ENCODE measurements at regions not wholly inside any gene's neighbourhood (a gene's known extent, or its start where the extent isn't known, plus 50 kb on each side); places are given as distances from the start of the nearest gene placed in this dataset.
"Not testable (repeated sequence)": the region's sequence is repeated elsewhere in the genome, so short reads cannot be mapped to it uniquely, and the experiment has no call there.

DNA sequence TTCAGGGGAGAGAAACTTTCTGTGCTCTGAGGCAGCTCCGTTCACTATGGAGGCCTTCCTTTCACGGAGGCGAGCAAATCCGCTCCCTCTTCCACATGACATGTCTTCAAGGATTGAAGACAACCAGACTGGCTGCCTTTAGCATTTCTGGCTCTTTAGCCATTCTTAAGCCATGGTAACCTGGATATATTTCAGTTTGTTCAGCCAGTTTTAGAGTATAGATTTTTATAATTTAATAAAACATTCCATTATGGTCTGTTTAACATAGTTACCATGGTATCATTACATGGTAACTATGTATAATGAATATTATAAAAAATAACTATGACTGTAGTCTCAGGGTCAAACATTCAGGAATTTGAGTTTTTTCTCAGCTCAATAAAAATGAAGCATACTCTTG lies 54.2 kb upstream of the NFIA start:
- no peaks in the 10 kb centered on the region for H3K9me3 ChIP-seq (ENCODE audit: low read length)
- H3K27ac ChIP-seq (ENCODE audit: low read depth, low read length, poor library complexity, severe bottlenecking) = no peak overlapping the region
- no peaks in the 10 kb centered on the region for H3K36me3 ChIP-seq (ENCODE audit: insufficient read depth, low read length)
- no peaks in the 10 kb centered on the region for H3K79me2 ChIP-seq (ENCODE audit: insufficient read depth, low read depth, low read length)
- H3K4me3 ChIP-seq (ENCODE audit: low read depth, low read length, poor library complexity, severe bottlenecking) = no peak overlapping the region
- ChIA-PET CTCF (ENCODE audit: unreplicated experiment) (no interaction called here), POLR2A (interaction anchor here (0.6 kb wide), 1 partner anchor 396 kb away, joined by 4 read pairs; no protein-coding TSS in a partner anchor)
- intact Hi-C loops (cut with micrococcal nuclease; ENCODE audit: unreplicated experiment) = no loop called here
- no peaks in the 10 kb centered on the region for H3K4me1 ChIP-seq (ENCODE audit: insufficient read depth, low read length, poor library complexity, severe bottlenecking)
- H3K4me2 ChIP-seq (ENCODE audit: low read length) = no peak overlapping the region
- BruUV-seq (replicated peaks) = no TSS peak
- no peaks in the 10 kb centered on the region for H3K9me2 ChIP-seq (ENCODE audit: insufficient read depth, low read length)
- no peak for DNase-seq (ENCODE audit: low spot score)
- no peak overlapping the region for H2AFZ ChIP-seq (ENCODE audit: low read length)
- H4K20me1 ChIP-seq (ENCODE audit: insufficient read depth, low read length) = no peaks in the 10 kb centered on the region
- TF ChIP-seq EZH2phosphoT487 (IDR thresholded peaks at IDR 0.05; ENCODE audit: borderline replicate concordance, low read depth, low read length) (no peak), CTCF (conservative IDR thresholded peaks at IDR 0.05; ENCODE audit: low read length) (no peak)

DNA sequence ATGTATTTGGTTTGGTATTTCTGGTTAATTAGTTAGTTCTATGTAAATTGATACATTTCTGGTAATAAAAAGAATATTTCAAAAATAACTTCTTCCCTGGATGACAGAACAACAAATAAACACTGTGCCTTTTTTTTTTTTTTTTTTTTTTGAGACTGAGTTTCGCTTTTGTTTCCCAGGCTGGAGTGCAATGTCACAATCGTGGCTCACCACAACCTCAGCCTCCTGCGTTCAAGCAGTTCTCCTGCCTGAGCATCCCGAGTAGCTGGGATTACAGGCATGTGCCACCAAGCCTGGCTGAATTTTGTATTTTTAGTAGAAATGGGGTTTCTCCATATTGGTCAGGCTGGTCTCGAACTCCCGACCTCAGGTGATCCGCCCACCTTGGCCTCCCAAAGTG lies 64.3 kb upstream of the NFIA start:
- H3K9me3 ChIP-seq (ENCODE audit: low read length); H3K4me1 ChIP-seq (ENCODE audit: insufficient read depth, low read length, poor library complexity, severe bottlenecking); H3K4me3 ChIP-seq (ENCODE audit: low read depth, low read length, poor library complexity, severe bottlenecking); H3K27ac ChIP-seq (ENCODE audit: low read depth, low read length, poor library complexity, severe bottlenecking); DNase-seq (ENCODE audit: low spot score); H2AFZ ChIP-seq (ENCODE audit: low read length); H4K20me1 ChIP-seq (ENCODE audit: insufficient read depth, low read length); H3K4me2 ChIP-seq (ENCODE audit: low read length); H3K36me3 ChIP-seq (ENCODE audit: insufficient read depth, low read length); H3K79me2 ChIP-seq (ENCODE audit: insufficient read depth, low read depth, low read length); POLR2A ChIA-PET; BruUV-seq (replicated peaks); H3K9me2 ChIP-seq (ENCODE audit: insufficient read depth, low read length); intact Hi-C loops (cut with micrococcal nuclease; ENCODE audit: unreplicated experiment); CTCF ChIA-PET (ENCODE audit: unreplicated experiment): not testable (repeated sequence)

GRCh38 chr1:61017651-61018050 lies 64.7 kb upstream of the NFIA start:
- intact Hi-C loops (cut with micrococcal nuclease; ENCODE audit: unreplicated experiment) = no loop called here
- H3K9me3 ChIP-seq (ENCODE audit: low read length) = no peaks in the 10 kb centered on the region
- H3K4me1 ChIP-seq (ENCODE audit: insufficient read depth, low read length, poor library complexity, severe bottlenecking) = no peaks in the 10 kb centered on the region
- BruUV-seq (replicated peaks) = no TSS peak
- ChIA-PET POLR2A (no interaction called here), CTCF (ENCODE audit: unreplicated experiment) (no interaction called here)
- H3K4me2 ChIP-seq (ENCODE audit: low read length) = no peak overlapping the region
- TF ChIP-seq CTCF (conservative IDR thresholded peaks at IDR 0.05; ENCODE audit: low read length) (no peak), EZH2phosphoT487 (IDR thresholded peaks at IDR 0.05; ENCODE audit: borderline replicate concordance, low read depth, low read length) (no peak)
- no peak overlapping the region for H3K27ac ChIP-seq (ENCODE audit: low read depth, low read length, poor library complexity, severe bottlenecking)
- no peaks in the 10 kb centered on the region for H4K20me1 ChIP-seq (ENCODE audit: insufficient read depth, low read length)
- H2AFZ ChIP-seq (ENCODE audit: low read length) = no peak overlapping the region
- no peak overlapping the region for H3K4me3 ChIP-seq (ENCODE audit: low read depth, low read length, poor library complexity, severe bottlenecking)
- H3K36me3 ChIP-seq (ENCODE audit: insufficient read depth, low read length) = no peaks in the 10 kb centered on the region
- no peak for DNase-seq (ENCODE audit: low spot score)
- no peaks in the 10 kb centered on the region for H3K9me2 ChIP-seq (ENCODE audit: insufficient read depth, low read length)
- no peaks in the 10 kb centered on the region for H3K79me2 ChIP-seq (ENCODE audit: insufficient read depth, low read depth, low read length)

Data from OCI-LY7 (cell line).